A549 (cell line): ENCODE measurements at regions not wholly inside any gene's neighbourhood (a gene's known extent, or its start where the extent isn't known, plus 50 kb on each side); places are given as distances from the start of the nearest gene placed in this dataset.

Source experiments
- ATAC-seq, 2 experiments: fragments of 200-7000 bp in 1 of 2; fragments of >200 bp in 1 of 2; cut with Nextera tagmentation in 1 of 2; cut with Tn5 transposase in 1 of 2; 3 replicates each; pipeline versions ENCODE4 v1.8.0 to v1.9.1; 2018 to 2020; ENCODE audit warnings: mild to moderate bottlenecking in 1 of 2, moderate library complexity in 1 of 2
- CTCF ChIA-PET: fragments of 300-600 bp; sonication (Branson Sonifier 250); formaldehyde crosslinking; extraction: SDS; loops from one replicate; lab custom pipeline; 2021; ENCODE audit warnings: antibody characterized with exemption, inconsistent platforms; lab: Yijun Ruan, JAX
- POLR2A ChIA-PET: fragments of 350-600 bp; formaldehyde crosslinking; extraction: SDS; loops from one replicate; lab custom pipeline; 2021; ENCODE audit warnings: antibody characterized with exemption, inconsistent platforms; lab: Yijun Ruan, JAX
- DNase-seq, 2 experiments: peaks; one replicate each; pipeline versions ENCODE4 v3.0.0 to v3.0.0-alpha.2; 2011 to 2016; ENCODE audit warnings: low read depth in 1 of 2, low spot score in 1 of 2
- FAIRE-seq: peaks from 2 replicates; lab custom pipeline; 2011; peaks lifted over from hg19 to GRCh38; lab: Jason Lieb, UNC
- H3K27ac ChIP-seq, 2 experiments: fragments of >200 bp; sonication (Bioruptor Twin); formaldehyde crosslinking; 3 replicates each; pipeline ENCODE4 v1.5.1; 2016 to 2017
- H3K4me1 ChIP-seq: fragments of >200 bp; sonication (Bioruptor Twin); formaldehyde crosslinking; 3 replicates; pipeline ENCODE4 v1.6.1; 2016
- H3K4me2 ChIP-seq: fragments of >200 bp; sonication (Bioruptor Twin); formaldehyde crosslinking; 3 replicates; pipeline ENCODE4 v1.6.1; 2016
- H3K4me3 ChIP-seq: fragments of >200 bp; sonication (Bioruptor Twin); formaldehyde crosslinking; 3 replicates; pipeline ENCODE4 v1.5.1; 2016
- H3K9me3 ChIP-seq: fragments of >200 bp; sonication (Bioruptor Twin); formaldehyde crosslinking; 3 replicates; pipeline ENCODE4 v1.6.1; 2016
- BCL3 ChIP-seq: fragments of >200 bp; sonication (Bioruptor Twin); formaldehyde crosslinking; IDR thresholded peaks from 3 replicates; pipeline ENCODE4 v1.6.1; 2016
- BHLHE40 ChIP-seq: IDR thresholded peaks from 2 replicates; pipeline ENCODE4 v1.6.1; 2012; ENCODE audit warnings: low read depth, low read length, inconsistent platforms
- E2F6 ChIP-seq: IDR thresholded peaks from 2 replicates; pipeline ENCODE4 v1.6.1; 2012; ENCODE audit warnings: low read depth, borderline replicate concordance
- EHF ChIP-seq: fragments of 250-450 bp; sonication (Bioruptor Pico); IDR thresholded peaks from 2 replicates; pipeline ENCODE4 v1.5.0; 2020; ENCODE audit warnings: mild to moderate bottlenecking
- EHMT2 ChIP-seq: fragments of 200-600 bp; sonication (generic); IDR thresholded peaks from 2 replicates; pipeline ENCODE4 v1.6.1; 2016; ENCODE audit warnings: antibody characterized with exemption, low read depth, mild to moderate bottlenecking, moderate library complexity
- EP300 ChIP-seq, 2 experiments: fragments of >200 bp; sonication (Bioruptor Twin); formaldehyde crosslinking; IDR thresholded peaks; 2 replicates in 1 of 2; 3 replicates in 1 of 2; pipeline ENCODE4 v1.6.1; 2016 to 2017
- FOSL2 ChIP-seq, 2 experiments: fragments of 450-650 bp in 1 of 2; fragments of >200 bp in 1 of 2; sonication (Bioruptor Twin) in 1 of 2; formaldehyde crosslinking; IDR thresholded peaks; 2 replicates each; pipeline versions ENCODE4 v1.5.0 to v1.6.1; 2016 to 2020; ENCODE audit warnings: mild to moderate bottlenecking in 1 of 2, moderate library complexity in 1 of 2
- HOXA7 ChIP-seq: fragments of 250-450 bp; sonication (Bioruptor Pico); IDR thresholded peaks from 2 replicates; pipeline ENCODE4 v1.5.0; 2020; ENCODE audit warnings: mild to moderate bottlenecking, moderate library complexity
- KDM5A ChIP-seq: fragments of 200-600 bp; sonication (generic); IDR thresholded peaks from 2 replicates; pipeline ENCODE4 v1.6.1; 2016; ENCODE audit warnings: antibody characterized with exemption, mild to moderate bottlenecking
- NFE2L2 ChIP-seq: fragments of 150-350 bp; conservative IDR thresholded peaks from 2 replicates; pipeline ENCODE4 v1.6.1; 2014; ENCODE audit warnings: low read length
- NPAS2 ChIP-seq: fragments of 250-450 bp; sonication (Bioruptor Pico); IDR thresholded peaks from 2 replicates; pipeline ENCODE4 v1.8.0; 2022; ENCODE audit warnings: mild to moderate bottlenecking, moderate library complexity, borderline replicate concordance
- NR3C1 ChIP-seq: fragments of >200 bp; sonication (Bioruptor Twin); formaldehyde crosslinking; IDR thresholded peaks from 3 replicates; pipeline ENCODE4 v1.6.1; 2017
- PBX3 ChIP-seq: IDR thresholded peaks from 2 replicates; pipeline ENCODE4 v1.6.1; 2012
- PHF8 ChIP-seq: fragments of 200-600 bp; sonication (generic); IDR thresholded peaks from 2 replicates; pipeline ENCODE4 v1.6.1; 2016; ENCODE audit warnings: low read depth, mild to moderate bottlenecking, antibody characterized with exemption, moderate library complexity, borderline replicate concordance
- POLR2AphosphoS2 ChIP-seq: conservative IDR thresholded peaks from 2 replicates; pipeline ENCODE4 v1.6.1; 2012; ENCODE audit warnings: low read length, improper control_type of control experiment, inconsistent platforms
- RFX5 ChIP-seq: fragments of 450-650 bp; IDR thresholded peaks from 2 replicates; pipeline ENCODE4 v1.7.1; 2014; ENCODE audit warnings: antibody characterized with exemption, mild to moderate bottlenecking, moderate library complexity
- SMC3 ChIP-seq: fragments of >200 bp; sonication (Bioruptor Twin); formaldehyde crosslinking; IDR thresholded peaks from 3 replicates; pipeline ENCODE4 v1.6.1; 2018; ENCODE audit warnings: inconsistent platforms
- TP53 ChIP-seq: fragments of 250-450 bp; sonication (Bioruptor Pico); IDR thresholded peaks from 2 replicates; pipeline ENCODE4 v1.5.0; 2021; ENCODE audit warnings: mild to moderate bottlenecking, moderate library complexity
- ZC3H11A ChIP-seq: fragments of 450-650 bp; IDR thresholded peaks from 2 replicates; pipeline ENCODE4 v1.6.1; 2014; ENCODE audit warnings: antibody characterized with exemption, mild to moderate bottlenecking
- ZFP36 ChIP-seq: fragments of 450-650 bp; IDR thresholded peaks from 2 replicates; pipeline ENCODE4 v1.6.1; 2014; ENCODE audit warnings: borderline replicate concordance; ENCODE audit not compliant: partially characterized antibody
- ZNF302 ChIP-seq: fragments of 250-450 bp; sonication (Bioruptor Pico); IDR thresholded peaks from 2 replicates; pipeline ENCODE4 v1.9.0; 2021; ENCODE audit warnings: inconsistent platforms, mild to moderate bottlenecking, moderate library complexity
- ZSCAN20 ChIP-seq: fragments of 250-450 bp; sonication (Bioruptor Pico); IDR thresholded peaks from 2 replicates; pipeline ENCODE4 v1.8.0; 2022; ENCODE audit warnings: mild to moderate bottlenecking, moderate library complexity
- WGBS: methylation state at CpG from one replicate; pipeline ENCODE4 v1.1.6; 2017; ENCODE audit errors: missing lambda C conversion rate; 5-methylcytosine and 5-hydroxymethylcytosine counted together
- TF ChIP-seq, protein P1 (sequence below): fragments of 200-600 bp; sonication (generic); IDR thresholded peaks from 2 replicates; pipeline ENCODE4 v1.6.1; 2016; ENCODE audit warnings: antibody characterized with exemption, mild to moderate bottlenecking, moderate library complexity
- TF ChIP-seq, protein P2 (sequence below): fragments of 250-450 bp; sonication (Bioruptor Pico); IDR thresholded peaks from 2 replicates; pipeline ENCODE4 v1.5.0; 2020; ENCODE audit warnings: low read depth, mild to moderate bottlenecking, moderate library complexity

GRCh38 chr2:76506538-76506937 lies 795.8 kb upstream of the GCFC2 start:
- Histone ChIP-seq H3K4me2 (no peak overlapping the region), H3K4me1 (no peaks in the 10 kb centered on the region), H3K4me3 (no peak overlapping the region), H3K9me3 (0 out of 3 replicates have a peak, but pooled peaks cover 3% of the 10 kb centered on the region), H3K27ac (no peak overlapping the region)
- TF ChIP-seq, protein P1, sequence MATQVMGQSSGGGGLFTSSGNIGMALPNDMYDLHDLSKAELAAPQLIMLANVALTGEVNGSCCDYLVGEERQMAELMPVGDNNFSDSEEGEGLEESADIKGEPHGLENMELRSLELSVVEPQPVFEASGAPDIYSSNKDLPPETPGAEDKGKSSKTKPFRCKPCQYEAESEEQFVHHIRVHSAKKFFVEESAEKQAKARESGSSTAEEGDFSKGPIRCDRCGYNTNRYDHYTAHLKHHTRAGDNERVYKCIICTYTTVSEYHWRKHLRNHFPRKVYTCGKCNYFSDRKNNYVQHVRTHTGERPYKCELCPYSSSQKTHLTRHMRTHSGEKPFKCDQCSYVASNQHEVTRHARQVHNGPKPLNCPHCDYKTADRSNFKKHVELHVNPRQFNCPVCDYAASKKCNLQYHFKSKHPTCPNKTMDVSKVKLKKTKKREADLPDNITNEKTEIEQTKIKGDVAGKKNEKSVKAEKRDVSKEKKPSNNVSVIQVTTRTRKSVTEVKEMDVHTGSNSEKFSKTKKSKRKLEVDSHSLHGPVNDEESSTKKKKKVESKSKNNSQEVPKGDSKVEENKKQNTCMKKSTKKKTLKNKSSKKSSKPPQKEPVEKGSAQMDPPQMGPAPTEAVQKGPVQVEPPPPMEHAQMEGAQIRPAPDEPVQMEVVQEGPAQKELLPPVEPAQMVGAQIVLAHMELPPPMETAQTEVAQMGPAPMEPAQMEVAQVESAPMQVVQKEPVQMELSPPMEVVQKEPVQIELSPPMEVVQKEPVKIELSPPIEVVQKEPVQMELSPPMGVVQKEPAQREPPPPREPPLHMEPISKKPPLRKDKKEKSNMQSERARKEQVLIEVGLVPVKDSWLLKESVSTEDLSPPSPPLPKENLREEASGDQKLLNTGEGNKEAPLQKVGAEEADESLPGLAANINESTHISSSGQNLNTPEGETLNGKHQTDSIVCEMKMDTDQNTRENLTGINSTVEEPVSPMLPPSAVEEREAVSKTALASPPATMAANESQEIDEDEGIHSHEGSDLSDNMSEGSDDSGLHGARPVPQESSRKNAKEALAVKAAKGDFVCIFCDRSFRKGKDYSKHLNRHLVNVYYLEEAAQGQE = no peak
- TF ChIP-seq KDM5A = no peak
- TF ChIP-seq RFX5 = no peak
- no peak for TF ChIP-seq PHF8
- no peak for TF ChIP-seq POLR2AphosphoS2
- no peak for TF ChIP-seq BCL3
- TF ChIP-seq E2F6 = no peak
- TF ChIP-seq ZNF302 (CRISPR knock-in tag) = no peak
- no peak for TF ChIP-seq ZSCAN20 (CRISPR knock-in tag)
- TF ChIP-seq TP53 = no peak
- TF ChIP-seq BHLHE40 = no peak
- no peak for TF ChIP-seq EHF (CRISPR knock-in tag)
- no peak for TF ChIP-seq ZFP36
- no peak for TF ChIP-seq EHMT2
- TF ChIP-seq SMC3 = no peak
- no peak for TF ChIP-seq NFE2L2
- TF ChIP-seq FOSL2 (IDR thresholded peaks at IDR 0.05) = no peak
- TF ChIP-seq FOSL2 (CRISPR knock-in tag; IDR thresholded peaks at IDR 0.05) = no peak
- DNase-seq (no peak), FAIRE-seq (no peak), ATAC-seq (no peak)
- ChIA-PET CTCF (no interaction called here), POLR2A (no interaction called here)
- 16% methylated on average over 6 of the region's 6 CpGs for WGBS

- POLR2A ChIA-PET = no interaction called here
- H3K4me3 ChIP-seq = no peak overlapping the region
- no peak overlapping the region for H3K27ac ChIP-seq
- H3K9me3 ChIP-seq = peaks cover 3% of the 10 kb centered on the region; the same call in 1 of the 3 replicates
- TF ChIP-seq PBX3 (no peak), ZC3H11A (no peak), PHF8 (no peak), HOXA7 (no peak), EP300 (IDR thresholded peaks at IDR 0.05) (no peak), NPAS2 (no peak), ZNF302 (CRISPR knock-in tag) (no peak), NR3C1 (no peak)
- TF ChIP-seq, protein P2, sequence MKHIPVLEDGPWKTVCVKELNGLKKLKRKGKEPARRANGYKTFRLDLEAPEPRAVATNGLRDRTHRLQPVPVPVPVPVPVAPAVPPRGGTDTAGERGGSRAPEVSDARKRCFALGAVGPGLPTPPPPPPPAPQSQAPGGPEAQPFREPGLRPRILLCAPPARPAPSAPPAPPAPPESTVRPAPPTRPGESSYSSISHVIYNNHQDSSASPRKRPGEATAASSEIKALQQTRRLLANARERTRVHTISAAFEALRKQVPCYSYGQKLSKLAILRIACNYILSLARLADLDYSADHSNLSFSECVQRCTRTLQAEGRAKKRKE (CRISPR knock-in tag) = no peak
- WGBS = 31% methylated on average over 1 of the region's 1 CpG
- DNase-seq (no peak), FAIRE-seq (no peak), ATAC-seq (no peak)
- H3K4me2 ChIP-seq = no peak overlapping the region
- CTCF ChIA-PET = no interaction called here
- H3K4me1 ChIP-seq = no peaks in the 10 kb centered on the region
These were observed 790.9 kb upstream of the GCFC2 start for GRCh38 chr2:76501641-76502040.
